PFSK-1 (cell line): ENCODE measurements at regions not wholly inside any gene's neighbourhood (a gene's known extent, or its start where the extent isn't known, plus 50 kb on each side); places are given as distances from the start of the nearest gene placed in this dataset.

ENCODE experiments used
- FOXP2 ChIP-seq: optimal IDR thresholded peaks from 2 replicates; pipeline ENCODE3; 2011; ENCODE audit warnings: borderline replicate concordance, control low read depth, inconsistent platforms; ENCODE audit not compliant: insufficient read depth; ENCODE audit errors: extremely low read length, extremely low read depth
- POLR2AphosphoS5 ChIP-seq: IDR thresholded peaks from 2 replicates; pipeline ENCODE4 v1.6.1; 2012; ENCODE audit warnings: low read depth, mild to moderate bottlenecking, control low read depth, low read length, moderate library complexity
- SIN3A ChIP-seq: IDR thresholded peaks from 2 replicates; pipeline ENCODE4 v1.6.1; 2012; ENCODE audit warnings: mild to moderate bottlenecking, low read length, moderate library complexity, borderline replicate concordance; ENCODE audit not compliant: insufficient read depth
- TAF1 ChIP-seq: IDR thresholded peaks from 2 replicates; pipeline ENCODE4 v1.6.1; 2012; ENCODE audit warnings: low read length, control low read depth, borderline replicate concordance; ENCODE audit not compliant: insufficient read depth
- TF ChIP-seq, protein P1 (sequence below), 2 experiments: IDR thresholded peaks; 2 replicates each; pipeline versions ENCODE4 v1.6.1 to v1.8.0; 2011 to 2012; ENCODE audit warnings: low read depth in 2 of 2, low read length in 2 of 2, control low read depth in 1 of 2, inconsistent platforms in 1 of 2, mild to moderate bottlenecking in 1 of 2, moderate library complexity in 1 of 2; ENCODE audit not compliant: insufficient read depth in 1 of 2

DNA sequence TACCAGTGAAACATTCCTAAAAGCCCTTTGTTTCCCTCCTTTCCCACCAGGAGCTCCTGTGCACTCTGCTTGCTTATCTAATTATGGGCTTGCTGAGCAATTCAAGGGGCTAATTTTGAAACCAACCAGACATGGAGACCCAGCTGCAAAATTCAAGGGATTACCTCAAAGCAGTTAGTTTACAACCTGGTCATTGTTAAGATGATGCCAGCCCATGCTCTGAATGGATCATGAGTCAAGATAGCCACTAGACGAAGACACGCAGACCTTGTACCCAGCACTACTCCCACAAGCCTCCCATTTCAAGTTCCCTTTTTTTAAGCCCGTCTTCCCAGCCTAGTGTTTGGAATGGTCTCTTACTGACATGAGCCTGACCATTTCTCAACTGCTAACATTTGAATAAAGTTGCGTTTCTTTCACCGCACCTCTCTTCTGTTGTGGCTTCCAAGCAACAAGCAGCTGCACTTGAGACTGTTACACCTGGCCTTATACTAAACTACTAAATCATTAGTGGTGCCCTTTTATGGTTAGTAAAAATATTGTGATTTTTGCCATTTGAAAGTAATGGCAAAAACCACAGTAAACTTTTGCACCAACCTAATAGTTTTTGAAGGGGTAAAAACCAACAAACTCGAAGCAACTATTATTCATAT lies 315.3 kb upstream of the LUZP2 start:
- no peak for TF ChIP-seq FOXP2
- no peak for TF ChIP-seq POLR2AphosphoS5

DNA sequence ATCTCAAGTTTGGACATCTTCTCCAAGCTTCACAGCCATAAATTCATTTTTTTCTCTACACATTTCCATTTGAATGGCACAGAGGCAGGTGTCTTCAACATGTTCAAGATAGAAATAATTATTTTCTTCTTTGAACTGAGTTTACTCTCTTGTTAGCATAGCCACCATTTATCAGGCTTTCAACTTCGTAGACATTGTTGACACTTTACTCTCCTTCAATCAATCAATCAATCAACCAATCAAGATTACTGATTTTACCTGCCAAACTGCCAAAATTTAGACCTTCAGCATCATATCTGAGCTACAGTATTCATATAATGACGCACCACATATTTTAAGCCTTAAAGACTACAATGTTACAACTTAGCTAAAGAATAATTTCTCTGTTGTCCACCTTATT lies 300.1 kb upstream of the LUZP2 start:
- TF ChIP-seq FOXP2 (no peak), POLR2AphosphoS5 (no peak), SIN3A (no peak), TAF1 (no peak)

DNA sequence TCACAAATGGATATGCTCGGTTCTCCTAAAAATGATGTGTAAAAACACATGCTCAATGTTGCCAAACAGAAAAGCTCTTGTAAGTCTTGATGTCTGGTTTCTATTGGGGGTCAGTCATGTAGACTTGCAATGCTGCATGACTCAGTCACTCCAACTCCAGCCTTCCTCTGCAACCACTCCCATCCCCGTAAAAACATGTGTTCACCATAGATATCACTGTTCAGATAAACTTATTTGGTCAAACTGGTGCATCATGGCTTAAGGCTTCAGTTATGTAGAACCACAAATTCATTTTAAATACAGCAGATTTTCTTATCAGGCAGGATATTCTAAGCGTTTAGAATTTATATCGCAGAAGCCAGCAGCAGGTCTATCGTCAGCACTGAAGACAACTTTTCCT lies 298.4 kb upstream of the LUZP2 start:
- no peak for TF ChIP-seq TAF1

DNA sequence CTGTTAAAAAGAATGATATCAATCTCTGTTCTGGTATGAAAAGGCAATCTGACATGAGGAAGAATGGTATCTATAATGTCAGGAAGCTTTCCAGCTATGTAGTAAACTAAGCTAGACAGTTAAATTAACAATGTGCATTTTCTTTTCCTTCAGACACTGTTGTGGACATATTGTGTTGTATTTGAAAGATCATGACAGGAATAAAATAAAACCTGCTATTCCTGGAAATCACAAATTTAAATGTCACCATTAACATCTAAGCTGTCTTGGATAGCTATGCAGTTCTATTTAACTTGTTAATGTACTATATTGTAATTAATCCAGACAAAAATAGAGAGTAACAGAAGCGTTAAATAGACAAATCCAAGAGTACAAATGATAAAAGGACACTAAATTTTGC lies 297.4 kb upstream of the LUZP2 start:
- TF ChIP-seq SIN3A, result no peak
- TF ChIP-seq POLR2AphosphoS5, result no peak

DNA sequence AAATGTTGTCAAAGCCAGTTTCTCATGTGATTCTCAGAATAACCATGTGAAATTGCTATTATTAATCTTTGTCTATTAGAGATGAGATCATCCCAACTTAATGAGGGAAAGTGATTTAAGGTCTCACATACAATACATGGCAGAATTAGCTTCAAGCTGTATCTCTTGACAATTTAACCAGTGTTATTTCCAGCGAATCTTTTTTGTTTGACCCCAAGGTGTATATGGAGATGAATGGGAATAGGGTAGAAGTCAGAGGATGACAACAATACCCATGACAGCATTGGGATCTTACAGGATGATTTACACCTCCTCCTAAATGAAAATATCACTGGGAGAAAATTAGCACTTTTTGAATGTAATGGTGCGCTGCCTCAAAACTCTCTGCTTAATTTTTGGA lies 290.8 kb upstream of the LUZP2 start:
- TF ChIP-seq POLR2AphosphoS5 (no peak), FOXP2 (no peak), SIN3A (no peak), TAF1 (no peak)
- TF ChIP-seq, protein P1, sequence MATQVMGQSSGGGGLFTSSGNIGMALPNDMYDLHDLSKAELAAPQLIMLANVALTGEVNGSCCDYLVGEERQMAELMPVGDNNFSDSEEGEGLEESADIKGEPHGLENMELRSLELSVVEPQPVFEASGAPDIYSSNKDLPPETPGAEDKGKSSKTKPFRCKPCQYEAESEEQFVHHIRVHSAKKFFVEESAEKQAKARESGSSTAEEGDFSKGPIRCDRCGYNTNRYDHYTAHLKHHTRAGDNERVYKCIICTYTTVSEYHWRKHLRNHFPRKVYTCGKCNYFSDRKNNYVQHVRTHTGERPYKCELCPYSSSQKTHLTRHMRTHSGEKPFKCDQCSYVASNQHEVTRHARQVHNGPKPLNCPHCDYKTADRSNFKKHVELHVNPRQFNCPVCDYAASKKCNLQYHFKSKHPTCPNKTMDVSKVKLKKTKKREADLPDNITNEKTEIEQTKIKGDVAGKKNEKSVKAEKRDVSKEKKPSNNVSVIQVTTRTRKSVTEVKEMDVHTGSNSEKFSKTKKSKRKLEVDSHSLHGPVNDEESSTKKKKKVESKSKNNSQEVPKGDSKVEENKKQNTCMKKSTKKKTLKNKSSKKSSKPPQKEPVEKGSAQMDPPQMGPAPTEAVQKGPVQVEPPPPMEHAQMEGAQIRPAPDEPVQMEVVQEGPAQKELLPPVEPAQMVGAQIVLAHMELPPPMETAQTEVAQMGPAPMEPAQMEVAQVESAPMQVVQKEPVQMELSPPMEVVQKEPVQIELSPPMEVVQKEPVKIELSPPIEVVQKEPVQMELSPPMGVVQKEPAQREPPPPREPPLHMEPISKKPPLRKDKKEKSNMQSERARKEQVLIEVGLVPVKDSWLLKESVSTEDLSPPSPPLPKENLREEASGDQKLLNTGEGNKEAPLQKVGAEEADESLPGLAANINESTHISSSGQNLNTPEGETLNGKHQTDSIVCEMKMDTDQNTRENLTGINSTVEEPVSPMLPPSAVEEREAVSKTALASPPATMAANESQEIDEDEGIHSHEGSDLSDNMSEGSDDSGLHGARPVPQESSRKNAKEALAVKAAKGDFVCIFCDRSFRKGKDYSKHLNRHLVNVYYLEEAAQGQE (IDR thresholded peaks at IDR 0.05; ENCODE audit: insufficient read depth in 1 of 2, low read depth in 2 of 2, low read length in 2 of 2), result no peak

DNA sequence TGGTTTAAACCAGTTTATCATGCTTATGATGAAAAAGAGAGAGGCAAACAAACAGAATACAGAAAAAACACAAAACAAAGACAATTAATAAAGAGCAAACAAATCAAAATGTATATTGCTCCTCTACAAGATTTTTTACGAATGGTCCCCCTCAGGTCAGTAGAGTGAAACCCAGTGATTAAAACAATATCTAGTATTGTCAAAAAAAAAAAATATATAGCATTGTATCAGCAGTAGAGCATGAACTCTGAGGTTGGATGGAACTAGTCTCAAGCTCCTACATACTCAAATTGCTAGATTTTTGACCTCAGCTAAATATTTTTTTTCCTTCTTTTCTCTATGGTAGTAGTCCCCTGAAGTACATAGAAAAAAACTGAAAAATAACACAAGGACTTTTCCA lies 290.3 kb upstream of the LUZP2 start:
- TF ChIP-seq, protein P1 (IDR thresholded peaks at IDR 0.05; ENCODE audit: insufficient read depth in 1 of 2, low read depth in 2 of 2, low read length in 2 of 2), result no peak
- TF ChIP-seq SIN3A (no peak), POLR2AphosphoS5 (no peak), FOXP2 (no peak), TAF1 (no peak)

DNA sequence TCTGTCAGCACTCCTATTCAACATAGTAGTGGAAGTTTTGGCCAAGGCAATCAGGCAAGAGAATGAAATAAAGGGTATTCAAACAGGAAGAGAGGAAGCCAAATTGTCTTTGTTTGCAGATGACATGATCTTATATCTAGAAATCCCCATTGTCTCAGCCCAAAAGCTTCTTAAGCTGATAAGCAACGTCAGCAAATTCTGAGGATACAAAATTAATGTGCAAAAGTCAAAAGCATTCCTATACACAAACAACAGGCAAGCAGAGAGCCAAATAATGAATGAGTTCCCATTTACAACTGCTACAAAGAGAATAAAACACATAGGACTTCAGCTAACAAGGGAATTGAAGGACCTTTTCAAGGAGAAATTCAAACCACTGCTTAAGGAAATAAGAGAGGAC lies 280.4 kb upstream of the LUZP2 start:
- TF ChIP-seq, protein P1 (IDR thresholded peaks at IDR 0.05; ENCODE audit: insufficient read depth in 1 of 2, low read depth in 2 of 2, low read length in 2 of 2), result no peak
- TF ChIP-seq TAF1 (no peak), POLR2AphosphoS5 (no peak), FOXP2 (no peak), SIN3A (no peak)

DNA sequence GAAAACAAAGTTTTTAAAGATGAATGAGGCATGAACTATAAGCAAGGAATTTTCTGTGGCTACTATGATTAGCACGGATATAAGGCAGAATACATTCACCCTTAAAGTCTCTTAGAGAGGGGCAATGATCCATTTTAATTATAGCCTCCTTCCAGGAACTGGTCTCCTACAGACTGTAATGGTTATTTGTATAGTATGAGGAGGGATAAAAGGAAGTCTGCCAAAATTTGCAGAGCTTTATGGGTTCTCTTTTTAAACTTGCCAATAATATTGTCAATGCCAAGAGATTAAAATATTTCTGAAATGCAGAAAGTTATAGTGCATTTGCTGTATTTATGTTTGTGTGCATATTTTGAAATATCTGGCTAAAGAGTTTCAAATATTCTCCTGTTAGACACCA lies 271.4 kb upstream of the LUZP2 start:
- TF ChIP-seq TAF1 (no peak), POLR2AphosphoS5 (no peak), FOXP2 (no peak), SIN3A (no peak)
- TF ChIP-seq, protein P1 (IDR thresholded peaks at IDR 0.05; ENCODE audit: insufficient read depth in 1 of 2, low read depth in 2 of 2, low read length in 2 of 2), result no peak
